ENCODE measurements at regions not wholly inside any gene's neighbourhood (a gene's known extent, or its start where the extent isn't known, plus 50 kb on each side); places are given as distances from the start of the nearest gene placed in this dataset.

DNA sequence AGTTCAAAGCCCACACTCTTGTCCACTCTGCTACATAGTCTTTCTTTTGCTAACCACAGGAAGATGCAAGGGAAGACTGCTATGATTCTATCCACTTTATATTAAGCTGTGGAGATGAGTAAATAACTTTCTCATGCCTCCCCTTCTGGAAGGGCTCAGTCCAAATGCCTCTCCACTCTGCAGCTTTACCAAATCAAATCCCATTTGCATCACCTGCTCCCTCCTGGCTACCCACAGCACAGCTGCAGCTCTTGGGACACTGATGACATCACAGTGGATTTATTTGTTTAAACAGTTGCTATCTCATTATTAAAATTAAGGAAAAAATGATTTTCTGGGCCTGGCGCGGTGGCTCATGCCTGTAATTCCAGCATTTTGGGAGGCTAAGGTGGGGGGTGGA lies 1544.9 kb upstream of the WWC1 start:
- RAD21 ChIA-PET (ENCODE audit: unreplicated experiment) = no interaction called here
- Histone ChIP-seq H4K20me1 (ENCODE audit: control insufficient read depth, insufficient read depth) (no peaks in the 10 kb centered on the region), H3K27ac (ENCODE audit: control insufficient read depth, insufficient read depth) (no peak overlapping the region), H3K9ac (ENCODE audit: control insufficient read depth, insufficient read depth, low read length) (no peak overlapping the region), H3K79me2 (ENCODE audit: control insufficient read depth, insufficient read depth, low read length) (no peaks in the 10 kb centered on the region), H3K36me3 (ENCODE audit: control insufficient read depth in 2 of 2, insufficient read depth in 2 of 2, low read length in 1 of 2) (no peaks in the 10 kb centered on the region), H3K27me3 (replicated peaks in 1 of 2; ENCODE audit: control insufficient read depth in 2 of 2, insufficient read depth in 2 of 2, low read length in 1 of 2) (no peaks in the 10 kb centered on the region), H2AFZ (ENCODE audit: control insufficient read depth, low read depth, low read length) (no peak overlapping the region), H3K9me3 (replicated peaks; ENCODE audit: control insufficient read depth, insufficient read depth, low read length) (no peaks in the 10 kb centered on the region), H3K4me1 (ENCODE audit: control insufficient read depth, insufficient read depth, low read length) (no peaks in the 10 kb centered on the region), H3K4me2 (ENCODE audit: control insufficient read depth, insufficient read depth) (no peak overlapping the region), H3K4me3 (no peak overlapping the region)
- FAIRE-seq = no peak
- WGBS (ENCODE audit: insufficient coverage, insufficient replicate concordance, low lambda C conversion rate, missing lambda C conversion rate) = 89% methylated on average over 2 of the region's 2 CpGs
- in situ Hi-C loops (cut with MboI) = no loop called here
- SMC1A ChIA-PET (ENCODE audit: uncharacterized antibody, unreplicated experiment) = no interaction called here
- ATAC-seq = no peak
- intact Hi-C loops (cut with micrococcal nuclease; ENCODE audit: unreplicated experiment) = no loop called here
- no peak for DNase-seq (ENCODE audit: low read depth, low spot score)
- TF ChIP-seq SMC3 (IDR thresholded peaks at IDR 0.05; ENCODE audit: borderline replicate concordance, low read length) = no peak
- TF ChIP-seq KLF5 (IDR thresholded peaks at IDR 0.05; ENCODE audit: partially characterized antibody) = no peak
- no peak for TF ChIP-seq IRF4 (IDR thresholded peaks at IDR 0.05; ENCODE audit: low read depth, low read length)
- TF ChIP-seq TCF12 (IDR thresholded peaks at IDR 0.05; ENCODE audit: low read depth, low read length) = no peak
- no peak for TF ChIP-seq TCF3 (IDR thresholded peaks at IDR 0.05; ENCODE audit: borderline replicate concordance, insufficient read depth, low read depth, low read length)
- no peak for TF ChIP-seq SRF (IDR thresholded peaks at IDR 0.05; ENCODE audit: low read depth in 2 of 2, low read length in 2 of 2)
- no peak for TF ChIP-seq TARDBP (IDR thresholded peaks at IDR 0.05; ENCODE audit: borderline replicate concordance)
- no peak for TF ChIP-seq STAT3 (IDR thresholded peaks at IDR 0.05; ENCODE audit: low read depth, low read length)
- no peak for TF ChIP-seq ZSCAN29 (IDR thresholded peaks at IDR 0.05)
- no peak for TF ChIP-seq NRF1 (conservative IDR thresholded peaks at IDR 0.05; ENCODE audit: low read depth, low read length)
- no peak for TF ChIP-seq WRNIP1 (IDR thresholded peaks at IDR 0.05; ENCODE audit: borderline replicate concordance, low read depth, low read length)
- TF ChIP-seq, protein P1, sequence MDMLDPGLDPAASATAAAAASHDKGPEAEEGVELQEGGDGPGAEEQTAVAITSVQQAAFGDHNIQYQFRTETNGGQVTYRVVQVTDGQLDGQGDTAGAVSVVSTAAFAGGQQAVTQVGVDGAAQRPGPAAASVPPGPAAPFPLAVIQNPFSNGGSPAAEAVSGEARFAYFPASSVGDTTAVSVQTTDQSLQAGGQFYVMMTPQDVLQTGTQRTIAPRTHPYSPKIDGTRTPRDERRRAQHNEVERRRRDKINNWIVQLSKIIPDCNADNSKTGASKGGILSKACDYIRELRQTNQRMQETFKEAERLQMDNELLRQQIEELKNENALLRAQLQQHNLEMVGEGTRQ (IDR thresholded peaks at IDR 0.05; ENCODE audit: borderline replicate concordance, low read depth, low read length) = no peak
- no peak for TF ChIP-seq FOS (IDR thresholded peaks at IDR 0.05; ENCODE audit: borderline replicate concordance, extremely low read depth, insufficient read length)
- TF ChIP-seq, protein P2, sequence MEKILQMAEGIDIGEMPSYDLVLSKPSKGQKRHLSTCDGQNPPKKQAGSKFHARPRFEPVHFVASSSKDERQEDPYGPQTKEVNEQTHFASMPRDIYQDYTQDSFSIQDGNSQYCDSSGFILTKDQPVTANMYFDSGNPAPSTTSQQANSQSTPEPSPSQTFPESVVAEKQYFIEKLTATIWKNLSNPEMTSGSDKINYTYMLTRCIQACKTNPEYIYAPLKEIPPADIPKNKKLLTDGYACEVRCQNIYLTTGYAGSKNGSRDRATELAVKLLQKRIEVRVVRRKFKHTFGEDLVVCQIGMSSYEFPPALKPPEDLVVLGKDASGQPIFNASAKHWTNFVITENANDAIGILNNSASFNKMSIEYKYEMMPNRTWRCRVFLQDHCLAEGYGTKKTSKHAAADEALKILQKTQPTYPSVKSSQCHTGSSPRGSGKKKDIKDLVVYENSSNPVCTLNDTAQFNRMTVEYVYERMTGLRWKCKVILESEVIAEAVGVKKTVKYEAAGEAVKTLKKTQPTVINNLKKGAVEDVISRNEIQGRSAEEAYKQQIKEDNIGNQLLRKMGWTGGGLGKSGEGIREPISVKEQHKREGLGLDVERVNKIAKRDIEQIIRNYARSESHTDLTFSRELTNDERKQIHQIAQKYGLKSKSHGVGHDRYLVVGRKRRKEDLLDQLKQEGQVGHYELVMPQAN (conservative IDR thresholded peaks at IDR 0.05) = no peak
- TF ChIP-seq ATF2 (IDR thresholded peaks at IDR 0.05; ENCODE audit: low read length) = no peak
- TF ChIP-seq, protein P3, sequence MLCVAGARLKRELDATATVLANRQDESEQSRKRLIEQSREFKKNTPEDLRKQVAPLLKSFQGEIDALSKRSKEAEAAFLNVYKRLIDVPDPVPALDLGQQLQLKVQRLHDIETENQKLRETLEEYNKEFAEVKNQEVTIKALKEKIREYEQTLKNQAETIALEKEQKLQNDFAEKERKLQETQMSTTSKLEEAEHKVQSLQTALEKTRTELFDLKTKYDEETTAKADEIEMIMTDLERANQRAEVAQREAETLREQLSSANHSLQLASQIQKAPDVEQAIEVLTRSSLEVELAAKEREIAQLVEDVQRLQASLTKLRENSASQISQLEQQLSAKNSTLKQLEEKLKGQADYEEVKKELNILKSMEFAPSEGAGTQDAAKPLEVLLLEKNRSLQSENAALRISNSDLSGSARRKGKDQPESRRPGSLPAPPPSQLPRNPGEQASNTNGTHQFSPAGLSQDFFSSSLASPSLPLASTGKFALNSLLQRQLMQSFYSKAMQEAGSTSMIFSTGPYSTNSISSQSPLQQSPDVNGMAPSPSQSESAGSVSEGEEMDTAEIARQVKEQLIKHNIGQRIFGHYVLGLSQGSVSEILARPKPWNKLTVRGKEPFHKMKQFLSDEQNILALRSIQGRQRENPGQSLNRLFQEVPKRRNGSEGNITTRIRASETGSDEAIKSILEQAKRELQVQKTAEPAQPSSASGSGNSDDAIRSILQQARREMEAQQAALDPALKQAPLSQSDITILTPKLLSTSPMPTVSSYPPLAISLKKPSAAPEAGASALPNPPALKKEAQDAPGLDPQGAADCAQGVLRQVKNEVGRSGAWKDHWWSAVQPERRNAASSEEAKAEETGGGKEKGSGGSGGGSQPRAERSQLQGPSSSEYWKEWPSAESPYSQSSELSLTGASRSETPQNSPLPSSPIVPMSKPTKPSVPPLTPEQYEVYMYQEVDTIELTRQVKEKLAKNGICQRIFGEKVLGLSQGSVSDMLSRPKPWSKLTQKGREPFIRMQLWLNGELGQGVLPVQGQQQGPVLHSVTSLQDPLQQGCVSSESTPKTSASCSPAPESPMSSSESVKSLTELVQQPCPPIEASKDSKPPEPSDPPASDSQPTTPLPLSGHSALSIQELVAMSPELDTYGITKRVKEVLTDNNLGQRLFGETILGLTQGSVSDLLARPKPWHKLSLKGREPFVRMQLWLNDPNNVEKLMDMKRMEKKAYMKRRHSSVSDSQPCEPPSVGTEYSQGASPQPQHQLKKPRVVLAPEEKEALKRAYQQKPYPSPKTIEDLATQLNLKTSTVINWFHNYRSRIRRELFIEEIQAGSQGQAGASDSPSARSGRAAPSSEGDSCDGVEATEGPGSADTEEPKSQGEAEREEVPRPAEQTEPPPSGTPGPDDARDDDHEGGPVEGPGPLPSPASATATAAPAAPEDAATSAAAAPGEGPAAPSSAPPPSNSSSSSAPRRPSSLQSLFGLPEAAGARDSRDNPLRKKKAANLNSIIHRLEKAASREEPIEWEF (IDR thresholded peaks at IDR 0.05; ENCODE audit: insufficient replicate concordance, low read depth, low read length) = no peak
- TF ChIP-seq NFYB (IDR thresholded peaks at IDR 0.05; ENCODE audit: insufficient read depth, low read depth, low read length) = no peak
- POLR2A ChIA-PET = no interaction called here
- CTCF ChIA-PET = no interaction called here
- BruUV-seq (replicated peaks) = no TSS peak

All from GM12878 (cell line).